GM12874 (cell line): ENCODE measurements at regions not wholly inside any gene's neighbourhood (a gene's known extent, or its start where the extent isn't known, plus 50 kb on each side); places are given as distances from the start of the nearest gene placed in this dataset.

Source experiments
- CTCF ChIP-seq: IDR thresholded peaks from 2 replicates; pipeline ENCODE4 v1.5.1; 2011; ENCODE audit warnings: low read depth, mild to moderate bottlenecking, control low read depth, low read length, moderate library complexity; ENCODE audit not compliant: insufficient read depth

DNA sequence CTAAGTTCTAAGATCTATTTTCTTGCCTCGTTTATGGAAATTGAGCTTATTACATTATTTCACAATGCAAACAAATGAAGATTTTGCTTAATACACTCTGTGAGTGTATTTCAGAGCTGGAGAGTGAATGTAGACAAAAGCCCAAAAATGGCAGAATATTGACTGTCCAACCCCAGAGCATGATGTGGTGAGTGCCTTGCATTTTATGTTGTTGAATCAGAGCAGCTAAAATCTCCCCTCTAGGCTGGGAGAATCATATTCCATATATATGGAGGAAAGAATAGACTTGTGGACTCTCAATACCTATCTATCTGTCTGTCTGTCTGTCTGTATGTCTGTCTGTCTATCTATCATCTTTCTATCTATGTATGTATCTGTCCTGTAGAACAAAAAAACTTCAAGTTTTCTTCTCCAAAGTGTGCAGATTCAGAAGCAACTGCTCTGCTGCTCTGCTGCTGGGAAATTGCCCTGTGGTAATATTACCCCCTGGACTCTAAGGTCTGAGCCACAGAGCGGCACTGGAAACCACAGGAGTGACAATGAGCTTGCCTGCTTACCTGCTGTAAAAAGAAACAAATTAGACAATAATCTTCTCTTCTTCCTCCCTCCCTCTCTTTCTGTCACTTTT is 209.4 kb upstream of the PRICKLE1 start:
- no peak for TF ChIP-seq CTCF

DNA sequence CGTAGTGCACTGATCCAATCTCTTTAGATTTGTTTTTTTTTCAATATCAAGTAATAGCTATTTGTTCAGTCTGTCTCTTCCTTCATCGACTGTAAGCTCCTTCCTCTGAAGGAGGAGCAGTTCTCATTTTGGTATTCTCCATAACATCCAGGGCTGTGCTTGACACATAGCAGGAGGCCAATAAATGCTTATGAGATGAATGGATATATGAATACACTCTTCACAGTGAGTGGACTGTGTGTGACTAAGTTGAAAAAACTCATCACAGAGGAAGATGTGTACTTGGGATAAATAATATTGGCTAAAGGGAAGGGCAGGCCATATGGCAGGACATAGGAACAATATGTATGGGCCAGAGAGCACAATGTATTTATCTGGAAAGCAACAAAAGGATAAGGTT is 205.3 kb upstream of the PRICKLE1 start:
- no peak for TF ChIP-seq CTCF

DNA sequence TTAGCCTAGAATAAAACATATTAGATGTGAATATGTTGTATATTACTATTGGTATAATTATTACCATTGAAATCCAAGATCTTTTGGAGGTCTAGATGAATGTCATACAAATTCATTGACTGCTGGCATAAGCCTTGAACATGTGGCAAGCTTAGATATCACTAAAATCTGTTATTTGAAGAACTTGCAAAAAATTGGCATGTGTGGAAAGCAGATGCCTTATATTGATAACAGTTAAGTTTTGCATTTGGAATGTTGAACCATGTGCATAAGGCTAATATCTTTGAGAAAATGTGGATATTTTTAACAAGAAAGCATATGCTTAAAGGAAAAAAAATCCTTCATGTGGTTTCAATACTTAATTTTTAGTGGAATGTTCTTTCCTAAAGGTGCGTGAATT is 203.6 kb upstream of the PRICKLE1 start:
- TF ChIP-seq CTCF = no peak

DNA sequence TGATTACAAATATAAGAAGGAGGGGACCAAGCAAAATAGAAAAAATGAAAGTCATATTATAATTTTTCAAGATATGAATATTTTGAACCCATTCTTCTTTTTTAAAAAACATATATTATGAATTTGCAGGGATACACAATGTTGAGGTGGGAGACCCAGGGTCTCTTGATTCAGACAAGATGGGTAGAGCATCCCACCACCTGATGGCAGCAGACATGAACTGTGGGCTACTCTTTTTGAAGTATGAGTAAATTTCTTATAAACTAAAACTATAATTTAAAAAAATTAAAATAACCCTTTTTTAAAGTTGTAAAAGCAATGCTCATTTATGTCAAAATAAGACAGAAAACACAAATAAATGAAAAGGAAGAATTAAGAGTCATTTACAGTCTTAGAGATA is 202.7 kb upstream of the PRICKLE1 start:
- no peak for TF ChIP-seq CTCF

DNA sequence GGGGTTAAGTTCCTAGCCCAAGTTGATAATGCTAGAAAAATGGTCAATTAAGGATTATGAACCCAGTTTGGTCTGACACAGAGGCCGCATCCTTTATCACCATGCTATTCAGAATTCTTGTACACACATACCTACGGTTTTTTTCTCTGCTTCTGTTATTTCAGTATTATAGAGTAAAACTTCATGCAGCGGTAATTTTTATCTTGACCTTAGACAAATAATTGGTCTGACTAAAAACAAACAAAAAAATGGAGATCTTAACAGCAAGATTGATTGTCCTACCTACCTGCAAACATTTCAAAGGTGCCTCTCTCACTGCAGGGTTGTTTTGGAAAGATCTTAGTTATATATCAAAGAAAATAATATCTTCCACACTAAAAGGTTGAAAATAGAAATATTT is 201.9 kb upstream of the PRICKLE1 start:
- TF ChIP-seq CTCF = no peak

GRCh38 chr12:42790761-42791151 is 201.2 kb upstream of the PRICKLE1 start:
- no peak for TF ChIP-seq CTCF

DNA sequence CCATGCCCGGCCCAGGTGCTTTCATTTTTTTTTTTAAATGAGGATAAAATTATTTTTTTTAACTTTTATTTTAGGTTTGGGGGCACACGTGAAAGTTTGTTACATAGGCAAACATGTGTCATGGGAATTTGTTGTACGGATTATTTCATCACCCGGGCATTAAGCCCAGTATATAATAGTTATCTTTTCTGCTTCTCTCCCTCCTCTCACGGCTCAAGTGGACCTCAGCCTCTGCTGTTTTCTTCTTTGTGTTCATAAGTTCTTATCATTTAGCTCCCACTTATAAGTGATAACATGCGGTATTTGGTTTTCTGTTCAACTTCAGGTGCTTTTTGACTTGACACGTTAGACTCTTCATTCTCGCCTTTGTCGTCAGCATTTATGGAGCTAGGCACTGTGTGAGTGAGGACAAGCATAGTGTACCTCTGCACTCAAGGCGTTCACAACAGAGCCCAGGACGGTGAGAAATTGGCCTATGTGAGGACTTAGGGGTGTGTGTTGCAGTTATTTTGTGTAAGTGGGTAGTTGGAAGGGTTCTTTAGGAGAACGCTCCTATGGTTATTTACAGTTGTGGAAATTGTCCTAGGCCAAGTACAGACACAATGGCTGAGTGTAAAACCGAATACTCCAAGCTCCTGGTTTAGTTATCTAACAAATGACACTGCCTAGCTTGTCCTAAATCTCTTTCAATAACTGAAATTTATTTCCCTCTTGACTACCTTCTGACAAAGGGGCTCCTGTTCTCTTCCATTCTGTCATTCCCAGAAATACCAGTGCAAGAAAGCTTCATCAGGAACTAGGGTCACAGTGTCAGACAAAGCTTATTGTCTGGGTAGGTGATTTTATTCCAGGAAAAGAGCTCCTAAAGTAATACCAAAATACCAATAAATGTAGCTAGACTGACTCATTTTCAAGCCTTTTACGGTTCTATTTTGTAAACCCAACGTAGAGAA is 200.5 kb upstream of the PRICKLE1 start:
- TF ChIP-seq CTCF = no peak
